Thyroid gland (tissue), 4 donors: ENCODE measurements at regions not wholly inside any gene's neighbourhood (a gene's known extent, or its start where the extent isn't known, plus 50 kb on each side); places are given as distances from the start of the nearest gene placed in this dataset.

ENCODE experiments used
- POLR2A ChIP-seq, 2 donors: fragments of 450-650 bp; IDR thresholded peaks; one replicate each; pipeline ENCODE4 v1.6.1; 2017; ENCODE audit warnings: antibody characterized with exemption in 2 of 2, mild to moderate bottlenecking in 2 of 2, moderate library complexity in 1 of 2
- TF ChIP-seq, protein P1 (sequence below), 6 experiments: fragments of 200-600 bp in 3 of 6; fragments of 450-650 bp in 3 of 6; sonication (generic) in 3 of 6; IDR thresholded peaks; one replicate each; pipeline ENCODE4 v1.5.1; 2016 to 2019; ENCODE audit warnings: antibody characterized with exemption in 6 of 6, mild to moderate bottlenecking in 2 of 6, inconsistent platforms in 1 of 6, moderate library complexity in 1 of 6

DNA sequence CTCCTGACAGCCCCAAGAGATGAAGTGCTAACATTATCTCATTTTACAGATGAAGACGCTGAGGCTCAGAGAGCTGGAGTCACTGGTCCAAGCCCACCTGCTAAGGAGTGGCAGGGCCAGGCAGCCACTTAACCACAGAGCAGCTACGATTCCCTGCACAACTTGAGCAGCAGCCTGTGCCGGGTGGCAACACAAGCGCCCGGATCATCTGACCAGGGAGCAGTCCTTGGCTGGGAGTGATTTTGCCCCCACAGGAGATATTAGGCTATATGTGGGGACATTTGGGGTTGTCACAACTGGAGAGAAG, 93.2 kb upstream of the PTPN1 start:
- TF ChIP-seq, protein P1, sequence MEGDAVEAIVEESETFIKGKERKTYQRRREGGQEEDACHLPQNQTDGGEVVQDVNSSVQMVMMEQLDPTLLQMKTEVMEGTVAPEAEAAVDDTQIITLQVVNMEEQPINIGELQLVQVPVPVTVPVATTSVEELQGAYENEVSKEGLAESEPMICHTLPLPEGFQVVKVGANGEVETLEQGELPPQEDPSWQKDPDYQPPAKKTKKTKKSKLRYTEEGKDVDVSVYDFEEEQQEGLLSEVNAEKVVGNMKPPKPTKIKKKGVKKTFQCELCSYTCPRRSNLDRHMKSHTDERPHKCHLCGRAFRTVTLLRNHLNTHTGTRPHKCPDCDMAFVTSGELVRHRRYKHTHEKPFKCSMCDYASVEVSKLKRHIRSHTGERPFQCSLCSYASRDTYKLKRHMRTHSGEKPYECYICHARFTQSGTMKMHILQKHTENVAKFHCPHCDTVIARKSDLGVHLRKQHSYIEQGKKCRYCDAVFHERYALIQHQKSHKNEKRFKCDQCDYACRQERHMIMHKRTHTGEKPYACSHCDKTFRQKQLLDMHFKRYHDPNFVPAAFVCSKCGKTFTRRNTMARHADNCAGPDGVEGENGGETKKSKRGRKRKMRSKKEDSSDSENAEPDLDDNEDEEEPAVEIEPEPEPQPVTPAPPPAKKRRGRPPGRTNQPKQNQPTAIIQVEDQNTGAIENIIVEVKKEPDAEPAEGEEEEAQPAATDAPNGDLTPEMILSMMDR (IDR thresholded peaks at IDR 0.05) = no peak
- TF ChIP-seq POLR2A (IDR thresholded peaks at IDR 0.05) = peak in 1 of 2 donors; percentile 64
